AG10803 (cell line): ENCODE measurements at regions not wholly inside any gene's neighbourhood (a gene's known extent, or its start where the extent isn't known, plus 50 kb on each side); places are given as distances from the start of the nearest gene placed in this dataset.
"Not testable (repeated sequence)": the region's sequence is repeated elsewhere in the genome, so short reads cannot be mapped to it uniquely, and the experiment has no call there.

ENCODE experiments used
- DNase-seq: peaks from one replicate; pipeline ENCODE4 v3.0.0; 2010; ENCODE audit warnings: low read depth
- H3K4me3 ChIP-seq: 2 replicates; pipeline ENCODE4 v1.5.1; 2011; ENCODE audit warnings: mild to moderate bottlenecking, low read length, control low read depth
- CTCF ChIP-seq: conservative IDR thresholded peaks from 2 replicates; pipeline ENCODE4 v1.5.1; 2011; ENCODE audit warnings: mild to moderate bottlenecking, low read length, control low read depth, inconsistent platforms

GRCh38 chr5:118068886-118069285 lies 919.5 kb downstream of the DTWD2 start:
- no peak for TF ChIP-seq CTCF
- no peak for DNase-seq
- H3K4me3 ChIP-seq: no peak overlapping the region

GRCh38 chr5:118063836-118064235 lies 924.5 kb downstream of the DTWD2 start:
- DNase-seq, H3K4me3 ChIP-seq: not testable (repeated sequence)

GRCh38 chr5:118060833-118061232 lies 927.5 kb downstream of the DTWD2 start:
- no peak overlapping the region for H3K4me3 ChIP-seq
- no peak for DNase-seq
- no peak; the same call in 1 of the 2 replicates for TF ChIP-seq CTCF

- no peak for DNase-seq
- TF ChIP-seq CTCF: no peak
- no peak overlapping the region for H3K4me3 ChIP-seq
Observed at GRCh38 chr5:118052503-118052902, 935.8 kb downstream of the DTWD2 start.

- DNase-seq: no peak
- no peak for TF ChIP-seq CTCF
- H3K4me3 ChIP-seq: no peak overlapping the region
Observed at GRCh38 chr5:118044169-118044568, 944.2 kb downstream of the DTWD2 start.

- H3K4me3 ChIP-seq: no peak overlapping the region
- no peak for TF ChIP-seq CTCF
- no peak for DNase-seq
Observed at GRCh38 chr5:118043531-118043930, 944.8 kb downstream of the DTWD2 start.

- no peak overlapping the region for H3K4me3 ChIP-seq
- no peak for DNase-seq
- no peak for TF ChIP-seq CTCF
Observed at GRCh38 chr5:118042076-118042475, 946.3 kb downstream of the DTWD2 start.

GRCh38 chr5:118040496-118040895 lies 947.9 kb downstream of the DTWD2 start:
- DNase-seq: no peak
- TF ChIP-seq CTCF: no peak
- H3K4me3 ChIP-seq: no peak overlapping the region
